Activated CD4-positive, alpha-beta T cell treated with anti-CD3 and anti-CD28 coated beads for 4 hours (primary cell): ENCODE measurements at regions not wholly inside any gene's neighbourhood (a gene's known extent, or its start where the extent isn't known, plus 50 kb on each side); places are given as distances from the start of the nearest gene placed in this dataset.
"Not testable (repeated sequence)": the region's sequence is repeated elsewhere in the genome, so short reads cannot be mapped to it uniquely, and the experiment has no call there.

Experiments used
- DNase-seq, 2 donors: peaks; one replicate each; pipeline ENCODE4 v3.0.0-alpha.2; 2020

- DNase-seq = not testable (repeated sequence)
Measured at GRCh38 chr16:31581065-31581464, 53.4 kb downstream of the AHSP start.

DNA sequence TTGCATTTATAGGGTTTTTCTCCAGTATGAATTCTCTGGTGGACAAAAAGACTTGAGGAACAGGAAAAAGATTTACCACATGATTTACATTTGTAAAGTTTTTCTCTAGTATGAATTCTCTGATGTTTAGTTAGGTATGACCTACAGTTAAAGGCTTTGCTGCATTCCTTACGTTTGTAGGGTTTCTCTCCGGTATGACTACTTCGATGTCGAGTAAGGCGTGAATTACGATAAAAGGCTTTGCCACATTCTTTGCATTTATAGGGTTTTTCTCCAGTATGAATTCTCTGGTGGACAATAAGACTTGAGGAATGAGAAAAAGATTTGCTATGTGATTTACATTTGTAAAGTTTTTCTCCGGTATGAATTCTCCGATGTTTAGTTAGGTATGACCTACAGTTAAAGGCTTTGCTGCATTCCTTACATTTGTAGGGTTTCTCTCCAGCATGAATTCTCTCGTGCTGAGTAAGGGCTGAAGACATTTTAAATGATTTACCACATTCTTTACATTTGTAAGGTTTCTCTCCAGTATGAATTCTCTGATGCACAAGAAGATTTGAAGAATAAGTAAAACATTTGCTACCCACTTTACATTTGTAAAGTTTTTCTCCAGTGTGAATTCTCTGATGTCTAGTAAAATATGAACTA lies 74.2 kb downstream of the AHSP start:
- DNase-seq = not testable (repeated sequence)

GRCh38 chr16:31618130-31618529 lies 90.4 kb downstream of the AHSP start:
- DNase-seq = no peak

- DNase-seq = no peak
Measured at GRCh38 chr16:31636433-31636832, 108.7 kb downstream of the AHSP start.

GRCh38 chr16:31641279-31641678 lies 113.6 kb downstream of the AHSP start:
- DNase-seq = no peak

DNA sequence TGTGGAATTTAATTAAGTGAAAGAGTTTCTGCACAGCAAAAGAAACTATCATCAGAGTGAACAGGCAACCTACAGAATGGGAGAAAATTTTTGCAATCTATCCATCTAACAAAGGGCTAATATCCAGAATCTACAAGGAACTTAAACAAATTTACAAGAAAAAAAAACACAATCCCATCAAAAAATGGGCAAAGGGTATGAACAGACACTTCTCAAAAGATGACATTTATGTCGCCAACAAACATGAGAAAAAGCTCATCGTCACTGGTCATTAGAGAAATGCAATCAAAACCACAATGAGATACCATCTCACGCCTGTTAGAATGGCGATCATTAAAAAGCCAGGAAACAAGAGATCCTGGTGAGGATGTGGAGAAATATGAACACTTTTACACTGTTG lies 128.0 kb downstream of the AHSP start:
- not testable (repeated sequence) for DNase-seq

DNA sequence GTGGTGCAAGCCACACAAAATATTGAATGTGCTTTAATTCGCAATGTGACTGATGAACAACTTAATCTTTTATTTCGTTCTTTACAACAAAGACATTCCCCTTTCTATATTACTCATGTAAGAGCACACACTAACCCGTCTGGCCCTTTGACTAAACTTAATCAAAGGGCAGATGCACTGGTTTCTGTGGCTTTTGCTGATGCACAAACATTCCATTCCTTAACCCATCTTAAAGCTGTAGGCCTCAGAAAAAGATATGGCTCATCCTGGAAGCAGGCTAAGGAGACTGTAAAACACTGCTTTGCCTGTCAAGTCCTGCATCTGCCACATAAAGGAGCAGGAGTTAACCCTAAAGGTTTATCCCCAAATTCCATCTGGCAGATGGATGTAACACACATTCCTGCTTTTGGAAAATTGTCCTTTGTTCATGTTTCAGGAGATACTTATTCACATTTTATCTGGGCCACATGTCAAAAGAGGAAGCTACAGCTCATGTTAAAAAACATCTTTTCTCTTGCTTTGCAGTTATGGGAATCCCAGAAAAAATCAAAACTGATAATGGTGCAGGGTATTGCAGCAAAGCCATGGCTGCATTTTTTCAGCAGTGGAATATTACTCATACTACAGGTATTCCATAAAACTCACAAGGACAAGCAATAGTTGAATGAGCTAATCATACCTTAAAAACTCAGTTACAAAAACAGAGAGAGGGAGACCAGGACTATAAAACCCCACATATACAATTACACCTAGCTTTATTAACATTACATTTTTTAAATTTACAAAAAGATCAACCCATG lies 137.2 kb downstream of the AHSP start:
- DNase-seq = no peak

- DNase-seq = no peak
Measured at GRCh38 chr16:31674686-31675085, 147.0 kb downstream of the AHSP start.

GRCh38 chr16:31676731-31677130 lies 149.0 kb downstream of the AHSP start:
- no peak for DNase-seq

- DNase-seq = no peak
Measured at GRCh38 chr16:31678649-31679325, 151.1 kb downstream of the AHSP start.

DNA sequence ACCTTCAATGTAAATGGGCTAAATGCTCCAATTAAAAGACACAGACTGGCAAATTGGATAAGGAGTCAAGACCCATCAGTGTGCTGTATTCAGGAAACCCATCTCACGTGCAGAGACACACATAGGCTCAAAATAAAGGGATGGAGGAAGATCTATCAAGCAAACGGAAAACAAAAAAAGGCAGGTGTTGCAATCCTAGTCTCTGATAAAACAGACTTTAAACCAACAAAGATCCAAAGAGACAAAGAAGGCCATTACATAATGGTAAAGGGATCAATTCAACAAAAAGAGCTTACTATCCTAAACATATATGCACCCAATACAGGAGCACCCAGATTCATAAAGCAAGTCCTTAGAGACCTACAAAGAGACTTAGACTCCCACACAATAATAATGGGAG lies 161.6 kb downstream of the AHSP start:
- DNase-seq = not testable (repeated sequence)

DNA sequence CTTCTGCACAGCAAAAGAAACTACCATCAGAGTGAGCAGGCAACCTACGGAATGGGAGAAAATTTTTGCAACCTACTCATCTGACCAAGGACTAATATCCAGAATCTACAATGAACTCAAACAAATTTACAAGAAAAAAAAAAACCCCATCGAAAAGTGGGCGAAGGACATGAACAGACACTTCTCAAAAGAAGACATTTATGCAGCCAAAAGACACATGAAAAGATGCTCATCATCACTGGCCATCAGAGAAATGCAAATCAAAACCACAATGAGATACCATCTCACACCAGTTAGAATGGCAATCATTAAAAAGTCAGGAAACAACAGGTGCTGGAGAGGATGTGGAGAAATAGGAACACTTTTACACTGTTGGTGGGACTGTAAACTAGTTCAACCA lies 164.6 kb downstream of the AHSP start:
- not testable (repeated sequence) for DNase-seq

DNA sequence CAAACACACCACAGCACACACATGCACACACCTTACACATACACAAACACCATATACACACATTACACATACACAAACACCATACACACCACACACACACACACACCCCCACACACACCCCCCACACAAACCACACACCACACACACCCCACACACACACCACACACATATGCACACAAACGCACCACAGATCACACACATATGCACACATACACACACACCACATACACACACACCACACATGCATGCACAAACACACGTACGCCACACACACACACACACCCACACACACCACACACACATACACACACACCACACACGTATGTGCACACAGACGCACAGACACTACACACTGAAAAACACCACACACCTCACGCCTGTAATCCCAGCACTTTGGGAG lies 166.0 kb downstream of the AHSP start:
- no peak for DNase-seq

- DNase-seq = no peak
Measured at GRCh38 chr16:31694461-31694860, 166.8 kb downstream of the AHSP start.

DNA sequence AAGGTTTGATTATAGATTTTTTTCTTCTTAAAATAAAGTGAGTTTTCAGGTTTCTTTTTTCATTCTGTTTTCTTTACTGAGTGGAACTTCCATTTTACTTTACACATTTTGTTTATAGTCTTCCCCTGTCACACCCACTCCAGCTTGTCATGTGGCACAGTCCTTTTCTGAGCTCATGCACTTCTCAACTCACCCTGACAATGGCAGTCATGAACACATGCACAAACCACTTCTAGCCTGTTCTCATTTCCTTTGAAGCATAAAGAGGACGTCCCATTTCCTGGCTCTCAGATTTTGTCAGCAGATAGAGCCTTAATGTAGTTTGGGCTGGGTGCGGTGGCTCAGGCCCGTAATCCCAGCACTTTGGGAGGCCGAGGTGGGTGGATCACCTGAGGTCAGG lies 168.0 kb downstream of the AHSP start:
- DNase-seq = peak; percentile 48 to 59

GRCh38 chr16:31696968-31697743 lies 169.5 kb downstream of the AHSP start:
- no peak for DNase-seq

DNA sequence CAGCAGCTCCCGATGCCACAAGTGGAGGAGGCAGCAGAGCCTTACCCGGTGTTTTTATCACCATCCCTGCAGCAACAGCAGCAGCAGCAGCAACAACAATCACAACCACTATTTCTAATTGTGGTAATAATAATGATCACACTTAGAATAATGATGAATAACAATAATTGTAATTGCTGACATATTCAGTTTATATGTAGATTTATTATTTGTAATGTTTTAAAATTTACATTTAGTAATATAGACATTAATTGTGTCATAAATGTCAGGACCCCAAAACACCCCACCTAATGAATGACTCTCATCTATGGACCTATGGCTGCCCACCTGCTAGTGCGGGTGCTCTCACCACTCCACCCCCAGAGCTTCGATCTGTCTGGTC lies 170.0 kb downstream of the AHSP start:
- DNase-seq = no peak

DNA sequence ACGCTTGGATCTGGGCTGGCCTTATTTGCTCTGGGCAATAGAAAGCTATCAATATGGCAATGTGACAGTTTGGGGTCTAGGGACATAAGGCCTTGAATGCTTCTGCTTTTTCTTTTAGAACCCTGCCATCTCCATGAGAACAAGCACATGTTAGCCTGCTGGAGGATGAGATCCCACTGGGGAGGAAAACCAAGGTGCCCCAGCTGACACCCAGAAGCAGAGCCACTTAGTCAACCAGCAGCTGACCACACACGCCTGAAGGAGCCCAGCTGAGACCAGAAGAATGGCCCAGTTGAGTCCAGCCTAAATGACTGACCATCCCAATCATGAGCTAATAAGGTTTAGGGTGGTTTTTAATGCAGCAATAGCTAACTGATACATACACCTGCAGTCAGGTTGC lies 171.2 kb downstream of the AHSP start:
- no peak for DNase-seq

DNA sequence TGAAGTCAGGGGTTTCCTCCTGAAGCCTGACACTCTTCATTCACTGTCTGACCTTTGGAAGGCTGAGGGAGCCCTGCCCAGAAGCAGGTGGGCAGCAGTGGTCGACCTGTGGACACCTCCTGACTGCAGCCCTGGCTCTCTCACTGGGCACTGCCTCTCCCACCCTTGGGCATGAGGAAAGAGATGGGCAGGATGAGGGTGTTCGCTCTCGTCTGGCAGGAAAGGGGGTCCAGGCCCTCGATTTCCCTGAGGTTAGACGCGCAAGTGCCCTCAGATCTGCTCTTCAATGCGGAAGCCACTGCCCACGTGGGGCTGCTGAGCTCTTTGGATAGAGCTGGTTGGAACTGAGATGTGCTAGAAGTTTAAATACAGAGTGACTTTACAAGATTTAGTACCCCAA lies 171.9 kb downstream of the AHSP start:
- DNase-seq = no peak

DNA sequence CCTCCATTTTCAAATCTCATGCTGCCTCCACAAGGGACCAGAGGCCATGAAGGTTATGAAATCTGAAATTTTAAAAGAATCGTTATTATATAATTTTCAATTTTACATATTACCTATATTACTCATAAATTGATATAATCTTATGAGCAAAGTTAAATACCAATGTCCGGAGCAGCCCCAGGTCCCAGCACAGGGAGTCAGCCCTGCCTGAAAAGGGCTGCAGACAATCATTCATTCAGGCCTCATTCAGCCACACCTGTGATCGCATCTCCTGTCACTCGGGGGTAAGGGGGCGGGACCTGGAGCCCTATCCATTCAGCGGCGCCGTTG lies 172.5 kb downstream of the AHSP start:
- DNase-seq = no peak

- peak; percentile 91 to 93 for DNase-seq
Measured at GRCh38 chr16:31700530-31701388, 172.8 kb upstream of the ZNF267 start.

- DNase-seq = no peak
Measured at GRCh38 chr16:31701734-31702133, 171.9 kb upstream of the ZNF267 start.
